Activated naive CD4-positive, alpha-beta T cell (primary cell): ENCODE measurements at regions not wholly inside any gene's neighbourhood (a gene's known extent, or its start where the extent isn't known, plus 50 kb on each side); places are given as distances from the start of the nearest gene placed in this dataset.

Source experiments
- DNase-seq, 4 experiments: peaks; one replicate each; lab custom pipeline; 2025; lab: John Stamatoyannopoulos, UW

DNA sequence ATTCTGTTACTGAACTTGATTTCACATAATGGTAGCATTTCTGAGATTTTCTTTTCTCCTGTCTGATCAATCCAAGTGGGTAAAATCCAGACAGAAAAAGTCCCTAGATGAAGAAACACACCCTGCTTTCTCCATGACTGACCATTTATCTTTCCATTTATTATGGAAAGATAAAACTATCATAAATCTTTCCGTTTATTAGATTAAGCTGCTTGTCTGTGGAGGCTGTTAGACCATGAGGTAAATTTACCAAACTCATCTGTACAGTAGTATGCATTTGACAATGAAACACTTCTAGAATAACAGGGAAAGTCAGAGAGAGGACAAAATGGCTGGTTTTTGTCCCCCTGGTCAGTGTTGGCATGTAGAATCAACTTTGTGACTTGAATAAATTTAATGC is 491.2 kb upstream of the SEMA6A start:
- no peak for DNase-seq

DNA sequence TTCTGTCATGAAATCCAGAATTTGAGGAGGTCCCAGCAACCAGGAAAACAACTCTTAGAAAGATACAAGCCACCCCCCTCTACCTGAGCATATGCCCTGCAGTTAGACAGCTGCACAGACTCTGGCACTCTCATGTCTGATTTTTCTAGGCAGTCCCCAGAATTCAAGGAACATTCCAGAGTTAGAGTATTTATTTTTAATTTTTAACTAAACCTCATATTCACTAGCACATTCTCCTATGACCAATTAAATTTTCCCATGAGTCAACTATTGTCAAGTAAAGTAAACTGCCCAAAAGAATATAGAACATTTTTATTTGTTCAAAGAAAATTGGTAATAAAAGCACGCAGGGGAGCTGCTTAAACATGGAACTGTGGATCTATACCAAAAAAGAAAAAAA is 490.5 kb upstream of the SEMA6A start:
- no peak for DNase-seq

GRCh38 chr5:117060099-117060498 is 485.5 kb upstream of the SEMA6A start:
- DNase-seq = no peak

DNA sequence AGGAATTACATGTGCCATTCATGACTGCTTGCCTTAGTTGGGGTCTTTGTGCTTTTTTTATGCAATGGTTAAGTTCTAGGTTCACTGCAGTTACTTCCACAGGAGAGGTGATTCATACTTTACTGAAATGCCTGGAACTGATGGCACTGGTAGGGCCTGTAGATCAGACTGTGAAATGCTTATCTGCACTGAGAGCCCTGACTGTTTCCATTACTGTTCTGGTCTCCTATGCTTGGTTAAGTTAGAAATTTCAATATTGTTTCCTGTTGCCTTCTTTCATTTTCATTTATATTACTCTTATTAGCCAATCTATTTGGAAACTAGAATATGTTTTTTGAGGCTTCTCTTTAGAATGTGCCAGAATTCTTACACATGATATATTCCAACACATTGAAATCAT is 484.1 kb upstream of the SEMA6A start:
- no peak for DNase-seq

- no peak for DNase-seq
Measured at GRCh38 chr5:117055517-117055916, 480.9 kb upstream of the SEMA6A start.

DNA sequence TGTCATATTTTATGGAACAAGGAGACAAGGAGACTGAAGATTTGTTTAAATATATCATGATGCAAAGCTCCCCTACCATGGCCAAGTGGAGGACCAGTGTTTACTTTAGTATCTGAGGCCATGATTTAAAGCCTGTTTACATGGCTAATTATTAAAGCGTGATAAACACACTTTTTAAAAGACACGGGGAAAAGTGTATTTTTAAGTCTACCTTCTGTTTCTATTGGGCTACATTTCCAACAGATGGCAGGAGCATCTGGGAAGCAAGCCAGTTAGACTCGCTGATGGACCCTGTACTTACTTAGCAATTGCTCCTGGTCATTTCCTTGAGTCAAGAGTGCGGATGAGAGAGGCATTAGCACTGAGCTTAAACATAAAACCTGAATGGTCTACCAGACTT is 480.3 kb upstream of the SEMA6A start:
- no peak for DNase-seq

DNA sequence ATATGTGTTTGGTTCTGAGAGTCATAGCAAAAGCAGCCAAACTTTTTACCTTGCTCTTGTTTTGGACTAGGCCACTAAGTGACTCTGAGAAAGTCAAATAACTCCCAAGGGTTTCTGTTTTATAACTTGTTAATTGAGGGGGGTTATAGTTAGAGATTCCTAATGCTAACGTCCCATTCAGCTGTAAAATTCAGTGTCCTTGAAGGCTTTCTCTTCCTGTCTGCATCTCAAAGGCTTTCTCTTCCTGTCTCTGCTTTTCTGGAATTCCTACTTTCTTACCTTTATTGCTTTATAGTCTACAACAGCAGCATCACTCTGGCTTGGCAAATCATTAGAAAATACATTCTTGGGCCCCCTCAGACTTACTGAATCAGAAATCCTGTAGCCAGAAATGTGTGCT is 479.5 kb upstream of the SEMA6A start:
- DNase-seq = no peak

- DNase-seq = no peak
Measured at GRCh38 chr5:117041926-117042595, 467.4 kb upstream of the SEMA6A start.

DNA sequence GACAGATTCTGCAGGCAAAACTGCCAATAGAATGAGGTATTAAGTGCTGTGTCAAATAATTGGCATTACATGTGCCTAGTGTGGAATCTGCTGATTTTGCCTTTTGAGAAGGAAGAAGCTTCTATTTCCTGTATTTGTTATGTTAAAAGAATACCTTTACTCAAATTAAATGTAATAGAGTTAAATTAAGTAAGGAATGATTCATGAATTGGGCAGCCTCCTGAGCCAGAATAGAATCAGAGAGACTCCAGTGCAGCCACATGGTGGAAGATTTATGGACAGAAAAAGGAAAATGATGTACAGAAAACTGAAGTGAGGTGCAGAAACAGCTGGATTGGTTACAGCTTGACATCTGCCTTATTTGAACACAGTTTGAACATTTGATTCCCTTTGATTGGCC is 464.4 kb upstream of the SEMA6A start:
- DNase-seq = no peak

DNA sequence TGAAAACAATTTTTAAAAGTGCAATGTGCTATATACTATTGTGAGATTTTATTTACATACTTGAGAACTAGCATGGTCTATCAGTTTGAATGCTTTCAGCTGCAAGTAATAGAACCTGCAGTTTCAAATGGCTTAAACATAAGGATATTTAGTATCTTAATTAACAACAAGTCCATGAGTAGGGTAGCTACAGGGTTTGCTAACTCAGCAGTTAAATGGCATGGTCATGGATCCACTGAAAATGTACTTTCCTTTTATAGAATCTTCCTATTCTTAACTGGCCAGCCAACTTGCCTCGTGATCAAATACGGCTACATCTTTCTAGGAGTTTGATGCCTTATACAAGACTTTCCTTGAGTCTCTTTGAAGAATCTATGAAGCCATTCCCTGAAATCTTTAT is 452.8 kb upstream of the SEMA6A start:
- DNase-seq = no peak

- DNase-seq = no peak
Measured at GRCh38 chr5:117020999-117021398, 446.4 kb upstream of the SEMA6A start.

DNA sequence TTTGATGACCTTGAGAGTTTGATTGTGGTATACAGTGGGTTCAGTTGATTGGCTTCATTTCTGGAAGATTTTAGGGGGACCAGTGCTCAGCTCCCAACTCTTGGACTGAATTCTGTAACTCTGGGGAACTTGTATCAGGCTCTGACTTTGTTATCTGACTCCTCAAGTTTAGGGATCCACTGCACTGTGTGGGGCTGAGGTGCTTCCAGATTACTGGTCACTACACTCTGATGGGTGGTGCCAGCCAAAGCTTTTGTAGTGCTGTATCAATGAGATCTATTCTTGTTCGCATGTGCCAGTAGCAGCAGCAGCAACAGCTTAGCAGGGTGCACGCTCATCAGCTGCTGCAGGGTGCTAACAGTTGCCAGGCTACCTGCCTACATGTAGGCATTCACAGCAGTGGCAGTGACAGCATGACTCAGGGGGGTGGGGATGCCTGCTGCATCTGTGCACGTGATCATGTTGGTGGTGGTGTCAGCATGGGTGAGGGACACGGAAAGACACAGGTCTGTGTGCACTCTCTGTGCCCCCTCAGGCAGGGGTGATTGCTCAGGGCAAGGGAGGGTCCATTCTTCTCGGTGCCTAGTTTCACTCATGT is 438.8 kb upstream of the SEMA6A start:
- DNase-seq = no peak

DNA sequence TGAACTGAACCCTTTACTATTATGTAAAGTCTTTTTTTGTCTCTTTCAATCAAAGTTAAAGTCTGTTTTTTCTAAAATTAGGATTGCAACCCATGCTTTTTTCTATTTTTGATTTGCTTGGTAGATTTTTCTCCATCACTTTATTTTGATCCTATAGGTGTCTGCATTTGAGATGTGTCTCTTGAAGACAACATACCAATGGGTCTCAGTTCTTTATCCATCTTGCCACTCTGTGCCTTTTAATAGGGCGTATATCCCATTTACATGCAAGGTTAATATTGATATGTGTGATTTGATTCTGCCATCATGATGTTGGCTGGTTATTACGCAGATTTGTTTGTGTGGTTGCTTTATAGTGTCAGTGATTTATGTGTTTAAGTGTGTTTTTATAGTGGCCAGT is 436.0 kb upstream of the SEMA6A start:
- no peak for DNase-seq

DNA sequence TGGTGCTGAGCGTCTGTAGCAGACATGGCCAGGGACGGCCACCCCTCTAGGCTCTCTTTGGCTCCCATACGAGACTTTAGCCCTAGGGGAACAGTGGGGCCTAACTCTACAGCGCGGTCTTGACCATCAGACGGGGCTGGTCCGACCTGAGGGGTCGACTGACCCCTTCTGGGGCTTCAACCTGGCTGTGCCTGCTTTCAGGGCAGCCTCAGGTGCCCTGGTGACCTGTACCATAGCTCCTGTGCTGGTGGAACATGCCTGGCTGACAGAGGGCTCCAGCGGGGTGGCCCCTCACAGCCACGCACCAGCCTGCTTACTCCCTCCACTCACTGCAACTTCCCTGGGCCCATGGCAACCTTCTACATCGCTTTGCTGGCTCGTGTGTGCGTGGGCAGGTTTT is 423.4 kb upstream of the SEMA6A start:
- no peak for DNase-seq

GRCh38 chr5:116992681-116993080 is 418.1 kb upstream of the SEMA6A start:
- no peak for DNase-seq

- no peak for DNase-seq
Measured at GRCh38 chr5:116989995-116990394, 415.4 kb upstream of the SEMA6A start.

DNA sequence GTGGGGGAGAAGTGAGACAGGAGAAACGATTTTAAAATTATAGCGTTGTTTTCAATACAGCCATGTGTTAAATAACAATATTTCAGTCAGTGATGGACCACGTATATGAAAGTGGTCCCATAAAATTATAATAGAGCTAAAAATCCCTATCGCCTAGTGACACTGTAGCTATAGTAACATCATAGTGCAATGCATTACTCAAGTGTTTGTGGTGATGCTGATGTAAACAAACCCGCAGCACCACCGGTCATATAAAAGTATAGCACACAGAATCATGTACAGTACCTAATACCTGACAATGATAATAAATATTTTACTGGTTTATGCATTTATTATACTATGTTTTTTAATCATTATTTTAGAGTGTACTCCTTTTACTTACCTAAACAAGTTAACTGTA is 407.4 kb upstream of the SEMA6A start:
- DNase-seq = no peak

DNA sequence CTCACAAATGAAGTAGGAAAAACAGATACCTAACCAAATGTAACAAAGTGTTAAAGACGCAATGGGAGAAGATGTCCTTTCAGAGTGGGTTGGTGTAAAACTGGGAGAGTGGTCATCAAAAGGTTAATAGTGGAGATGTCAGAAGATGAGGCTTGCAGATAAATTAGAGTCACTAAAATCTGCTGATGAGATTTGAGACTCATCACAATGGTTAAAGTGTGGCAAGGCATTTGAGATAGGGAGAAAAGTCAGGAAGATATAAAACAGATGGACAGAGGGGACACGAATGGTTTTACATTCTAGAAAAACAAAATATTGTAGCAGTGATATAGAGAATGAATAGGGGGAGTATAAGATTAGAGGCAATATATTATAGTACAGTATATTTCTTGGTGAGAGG is 406.0 kb upstream of the SEMA6A start:
- DNase-seq = no peak

DNA sequence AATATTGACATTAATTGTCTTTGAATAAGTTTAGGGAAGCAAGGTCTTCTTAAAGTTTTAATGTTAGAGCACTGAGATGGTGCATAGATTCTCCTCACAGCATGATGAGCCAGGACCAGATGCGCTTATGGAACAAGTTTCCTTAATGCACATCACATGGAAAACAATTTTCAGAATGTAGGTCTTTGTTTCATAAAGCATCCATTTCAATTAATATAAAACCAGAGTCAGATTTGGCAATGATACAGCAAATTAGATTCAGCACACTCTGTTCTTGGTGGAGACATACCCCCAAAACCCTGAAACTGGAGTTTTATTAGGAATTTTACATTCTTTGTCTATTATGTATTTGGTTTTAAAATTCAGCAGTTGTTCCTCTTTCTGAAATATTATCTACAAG is 402.1 kb upstream of the SEMA6A start:
- DNase-seq = no peak

DNA sequence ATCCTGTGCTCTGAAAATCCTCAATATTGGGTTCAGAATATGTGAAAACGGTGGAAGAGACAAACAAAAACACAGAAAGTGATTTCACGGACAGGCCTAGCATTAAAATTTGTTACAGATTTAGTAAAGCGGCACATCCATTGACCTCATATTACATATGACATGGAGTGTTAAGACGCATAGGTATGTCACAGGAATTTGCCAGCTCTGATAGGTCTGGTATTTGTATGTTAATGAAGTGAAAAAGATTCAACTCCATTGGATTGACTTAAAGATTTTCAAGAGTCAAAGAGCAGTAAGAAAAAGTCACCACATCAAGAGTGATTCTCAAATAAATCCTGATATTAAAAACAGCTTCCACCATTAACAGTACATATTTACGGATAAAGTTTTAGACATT is 396.5 kb upstream of the SEMA6A start:
- no peak for DNase-seq

GRCh38 chr5:116970318-116970717 is 395.7 kb upstream of the SEMA6A start:
- DNase-seq = no peak

- DNase-seq = no peak
Measured at GRCh38 chr5:116964438-116964837, 389.8 kb upstream of the SEMA6A start.

DNA sequence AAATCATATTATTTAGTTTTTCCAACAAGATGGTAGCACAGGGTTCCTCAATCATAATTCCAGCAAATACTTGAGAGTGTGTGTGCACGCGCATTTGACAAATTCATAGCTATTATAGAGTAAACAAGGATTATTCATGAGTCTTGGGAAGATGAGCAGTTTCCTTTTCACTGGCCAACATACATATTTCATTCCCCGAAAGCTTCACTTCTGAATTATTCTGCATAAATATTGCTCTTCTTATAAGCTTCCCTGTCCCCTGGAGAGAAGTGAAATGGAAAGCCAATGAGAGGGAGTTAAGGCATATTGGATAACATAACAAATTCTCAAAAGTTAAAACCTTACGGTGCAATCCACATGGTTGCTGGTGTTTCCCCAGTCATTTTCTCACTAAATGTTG is 386.4 kb upstream of the SEMA6A start:
- DNase-seq = no peak

- DNase-seq = no peak
Measured at GRCh38 chr5:116959843-116960242, 385.2 kb upstream of the SEMA6A start.
